Muscle layer of duodenum (tissue), 2 donors: ENCODE measurements at regions not wholly inside any gene's neighbourhood (a gene's known extent, or its start where the extent isn't known, plus 50 kb on each side); places are given as distances from the start of the nearest gene placed in this dataset.
"Not testable (repeated sequence)": the region's sequence is repeated elsewhere in the genome, so short reads cannot be mapped to it uniquely, and the experiment has no call there.

Source experiments
- H3K27ac ChIP-seq: one replicate; pipeline ENCODE4 v1.7.0; 2013; ENCODE audit warnings: mild to moderate bottlenecking, low read length
- H3K27me3 ChIP-seq: one replicate; pipeline ENCODE4 v1.7.0; 2013; ENCODE audit warnings: low read depth, mild to moderate bottlenecking, control low read depth, low read length
- H3K36me3 ChIP-seq, 2 donors: one replicate each; pipeline ENCODE4 v1.7.0; 2013; ENCODE audit warnings: low read length in 2 of 2, control low read depth in 1 of 2, mild to moderate bottlenecking in 1 of 2; ENCODE audit not compliant: insufficient read depth in 2 of 2, control insufficient read depth in 1 of 2
- H3K4me1 ChIP-seq, 2 donors: one replicate each; pipeline ENCODE4 v1.7.0; 2013; ENCODE audit warnings: low read length in 2 of 2, mild to moderate bottlenecking in 2 of 2, control low read depth in 1 of 2, moderate library complexity in 1 of 2; ENCODE audit not compliant: insufficient read depth in 2 of 2, control insufficient read depth in 1 of 2
- H3K4me3 ChIP-seq, 2 donors: one replicate each; pipeline ENCODE4 v1.7.0; 2013; ENCODE audit warnings: low read length in 2 of 2, low read depth in 1 of 2, mild to moderate bottlenecking in 1 of 2
- H3K9me3 ChIP-seq, 2 donors: one replicate each; pipeline ENCODE4 v1.7.0; 2013; ENCODE audit warnings: low read length in 2 of 2, control low read depth in 1 of 2, mild to moderate bottlenecking in 1 of 2; ENCODE audit not compliant: control insufficient read depth in 1 of 2
- donor health status: healthy.

DNA sequence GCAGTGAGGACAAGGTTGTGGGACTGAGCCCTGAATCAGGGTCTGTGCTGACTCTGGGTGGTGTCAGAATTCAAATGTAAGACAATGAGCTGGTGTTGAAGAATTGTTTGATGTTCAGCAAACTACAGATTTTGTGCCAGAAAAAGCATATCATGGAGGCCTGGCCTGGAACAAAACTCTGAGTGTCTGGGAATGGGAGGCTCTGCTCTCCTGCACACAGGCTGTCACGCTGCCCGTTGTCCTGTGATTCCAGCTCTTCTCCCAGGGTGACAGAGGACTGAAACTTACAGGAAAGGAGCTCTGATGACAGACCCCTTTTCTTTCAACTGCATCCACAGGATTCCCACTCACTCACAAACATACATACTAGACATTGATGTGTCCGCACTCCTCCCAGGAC is 120.1 kb downstream of the ZNF486 start:
- Histone ChIP-seq H3K27ac (no peak overlapping the region), H3K36me3 (no peaks in the 10 kb centered on the region), H3K27me3 (no peaks in the 10 kb centered on the region), H3K9me3 (no peaks in the 10 kb centered on the region), H3K4me3 (no peak overlapping the region), H3K4me1 (no peaks in the 10 kb centered on the region)

DNA sequence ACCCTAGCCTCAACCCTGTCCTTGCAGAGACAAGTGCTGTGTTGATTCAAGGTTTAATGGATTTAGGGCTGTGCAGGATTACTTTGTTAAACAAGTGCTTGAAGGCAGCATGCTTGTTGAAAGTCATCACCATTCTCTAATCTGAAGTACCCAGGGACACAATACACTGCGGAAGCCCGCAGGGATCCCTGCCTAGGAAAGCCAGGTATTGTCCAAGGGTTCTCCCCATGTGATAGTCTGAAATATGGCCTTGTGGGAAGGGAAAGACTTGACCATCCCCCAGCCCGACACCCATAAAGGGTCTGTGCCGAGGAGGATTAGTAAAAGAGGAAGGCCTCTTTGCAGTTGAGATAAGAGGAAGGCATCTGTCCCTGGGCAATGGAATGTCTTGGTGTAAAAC is 118.9 kb downstream of the ZNF486 start:
- H3K27me3 ChIP-seq, H3K4me1 ChIP-seq, H3K27ac ChIP-seq, H3K4me3 ChIP-seq, H3K9me3 ChIP-seq, H3K36me3 ChIP-seq: not testable (repeated sequence)

- Histone ChIP-seq H3K27me3 (no peaks in the 10 kb centered on the region), H3K27ac (no peak overlapping the region), H3K4me1 (no peaks in the 10 kb centered on the region), H3K9me3 (no peaks in the 10 kb centered on the region), H3K4me3 (no peak overlapping the region), H3K36me3 (no peaks in the 10 kb centered on the region)
Measured at GRCh38 chr19:20279516-20279915, 112.5 kb downstream of the ZNF486 start.

- Histone ChIP-seq H3K27ac (no peak overlapping the region), H3K4me3 (no peak overlapping the region), H3K27me3 (no peaks in the 10 kb centered on the region), H3K9me3 (no peaks in the 10 kb centered on the region), H3K4me1 (no peaks in the 10 kb centered on the region), H3K36me3 (no peaks in the 10 kb centered on the region)
Measured at GRCh38 chr19:20278342-20278741, 111.3 kb downstream of the ZNF486 start.

- H3K27me3 ChIP-seq, H3K36me3 ChIP-seq, H3K4me1 ChIP-seq, H3K4me3 ChIP-seq, H3K9me3 ChIP-seq, H3K27ac ChIP-seq: not testable (repeated sequence)
Measured at GRCh38 chr19:20276732-20277082, 109.7 kb downstream of the ZNF486 start.

- Histone ChIP-seq H3K9me3 (no peaks in the 10 kb centered on the region), H3K4me3 (no peak overlapping the region), H3K27me3 (no peaks in the 10 kb centered on the region), H3K4me1 (no peaks in the 10 kb centered on the region), H3K36me3 (no peaks in the 10 kb centered on the region), H3K27ac (no peak overlapping the region)
Measured at GRCh38 chr19:20276011-20276731, 109.2 kb downstream of the ZNF486 start.

DNA sequence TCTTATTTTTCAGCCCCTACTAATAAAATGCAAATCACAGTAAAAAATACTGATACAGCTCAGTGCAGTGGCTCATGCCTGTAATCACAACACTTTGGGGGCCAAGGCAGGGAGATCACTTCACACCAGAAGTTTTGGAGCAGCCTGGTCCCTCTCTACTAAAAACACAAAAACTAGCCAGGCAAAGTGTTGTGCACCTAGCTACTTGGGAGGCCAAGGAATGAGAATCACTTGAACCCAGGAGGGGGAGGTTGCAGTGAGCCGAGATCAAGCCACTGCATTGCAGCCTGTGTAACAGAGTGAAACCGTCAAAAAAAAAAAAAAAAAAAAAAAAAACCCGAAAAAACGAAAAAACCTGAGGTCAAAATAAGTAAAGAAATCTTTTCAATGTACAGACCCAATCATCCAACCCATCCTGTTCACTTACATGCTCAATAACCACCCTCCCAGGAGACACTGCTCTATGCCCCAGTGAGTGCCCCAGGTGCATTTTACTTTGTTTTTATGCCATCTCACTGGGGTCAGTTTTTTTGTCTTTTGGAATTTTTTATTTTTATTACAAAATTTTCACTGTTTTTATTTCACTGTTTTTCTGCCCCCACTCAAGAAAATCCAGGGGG is 107.0 kb downstream of the ZNF486 start:
- Histone ChIP-seq H3K4me3 (no peak overlapping the region), H3K4me1 (no peaks in the 10 kb centered on the region), H3K9me3 (no peaks in the 10 kb centered on the region), H3K36me3 (no peaks in the 10 kb centered on the region), H3K27ac (no peak overlapping the region), H3K27me3 (no peaks in the 10 kb centered on the region)

DNA sequence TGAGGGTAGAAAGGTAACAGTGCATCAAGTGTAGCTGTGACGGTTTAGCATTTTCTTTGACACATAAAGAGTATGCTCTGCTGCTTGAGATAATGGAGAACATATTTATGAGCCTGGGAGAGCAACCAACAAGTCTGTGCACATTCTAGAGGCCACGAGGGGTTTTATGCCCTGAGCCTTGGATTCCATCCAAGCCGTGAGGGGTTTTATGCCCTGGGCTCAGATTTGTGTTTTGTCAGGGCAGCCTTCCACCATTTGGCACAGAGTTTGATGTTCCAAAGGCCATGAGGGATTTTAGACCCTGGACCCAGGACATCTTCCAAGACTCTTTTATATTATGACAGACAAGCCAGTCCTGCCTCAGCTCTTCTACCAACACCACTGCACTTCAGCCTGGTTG is 106.4 kb downstream of the ZNF486 start:
- H3K4me3 ChIP-seq: no peak overlapping the region
- H3K36me3 ChIP-seq: no peaks in the 10 kb centered on the region
- no peaks in the 10 kb centered on the region for H3K9me3 ChIP-seq
- H3K27me3 ChIP-seq: no peaks in the 10 kb centered on the region
- no peaks in the 10 kb centered on the region for H3K4me1 ChIP-seq
- H3K27ac ChIP-seq: no peak overlapping the region

GRCh38 chr19:20272627-20273010 is 105.6 kb downstream of the ZNF486 start:
- not testable (repeated sequence) for H3K36me3 ChIP-seq, H3K9me3 ChIP-seq, H3K27ac ChIP-seq, H3K27me3 ChIP-seq, H3K4me3 ChIP-seq, H3K4me1 ChIP-seq

- not testable (repeated sequence) for H3K9me3 ChIP-seq, H3K36me3 ChIP-seq, H3K4me1 ChIP-seq, H3K4me3 ChIP-seq, H3K27me3 ChIP-seq, H3K27ac ChIP-seq
Measured at GRCh38 chr19:20271927-20272626, 105.1 kb downstream of the ZNF486 start.

- H3K4me3 ChIP-seq: no peak overlapping the region
- H3K36me3 ChIP-seq: no peaks in the 10 kb centered on the region
- H3K27ac ChIP-seq: no peak overlapping the region
- H3K4me1 ChIP-seq: no peaks in the 10 kb centered on the region
- H3K27me3 ChIP-seq: no peaks in the 10 kb centered on the region
- H3K9me3 ChIP-seq: no peaks in the 10 kb centered on the region
Measured at GRCh38 chr19:20271215-20271926, 104.4 kb downstream of the ZNF486 start.
